Activated CD8-positive, alpha-beta memory T cell treated with anti-CD3 and anti-CD28 coated beads, Interleukin-2, amount 50 U/mL, for 1 hour (primary cell): ENCODE measurements at regions not wholly inside any gene's neighbourhood (a gene's known extent, or its start where the extent isn't known, plus 50 kb on each side); places are given as distances from the start of the nearest gene placed in this dataset.
"Not testable (repeated sequence)": the region's sequence is repeated elsewhere in the genome, so short reads cannot be mapped to it uniquely, and the experiment has no call there.

Experiments used
- DNase-seq: peaks from one replicate; pipeline ENCODE4 v3.0.0-alpha.2; 2020; ENCODE audit errors: extremely low read depth

- DNase-seq = not testable (repeated sequence)
These were observed 65.9 kb upstream of the TNK2 start for GRCh38 chr3:195974281-195974680.

- not testable (repeated sequence) for DNase-seq
These were observed 62.5 kb upstream of the TNK2 start for GRCh38 chr3:195970873-195971272.

DNA sequence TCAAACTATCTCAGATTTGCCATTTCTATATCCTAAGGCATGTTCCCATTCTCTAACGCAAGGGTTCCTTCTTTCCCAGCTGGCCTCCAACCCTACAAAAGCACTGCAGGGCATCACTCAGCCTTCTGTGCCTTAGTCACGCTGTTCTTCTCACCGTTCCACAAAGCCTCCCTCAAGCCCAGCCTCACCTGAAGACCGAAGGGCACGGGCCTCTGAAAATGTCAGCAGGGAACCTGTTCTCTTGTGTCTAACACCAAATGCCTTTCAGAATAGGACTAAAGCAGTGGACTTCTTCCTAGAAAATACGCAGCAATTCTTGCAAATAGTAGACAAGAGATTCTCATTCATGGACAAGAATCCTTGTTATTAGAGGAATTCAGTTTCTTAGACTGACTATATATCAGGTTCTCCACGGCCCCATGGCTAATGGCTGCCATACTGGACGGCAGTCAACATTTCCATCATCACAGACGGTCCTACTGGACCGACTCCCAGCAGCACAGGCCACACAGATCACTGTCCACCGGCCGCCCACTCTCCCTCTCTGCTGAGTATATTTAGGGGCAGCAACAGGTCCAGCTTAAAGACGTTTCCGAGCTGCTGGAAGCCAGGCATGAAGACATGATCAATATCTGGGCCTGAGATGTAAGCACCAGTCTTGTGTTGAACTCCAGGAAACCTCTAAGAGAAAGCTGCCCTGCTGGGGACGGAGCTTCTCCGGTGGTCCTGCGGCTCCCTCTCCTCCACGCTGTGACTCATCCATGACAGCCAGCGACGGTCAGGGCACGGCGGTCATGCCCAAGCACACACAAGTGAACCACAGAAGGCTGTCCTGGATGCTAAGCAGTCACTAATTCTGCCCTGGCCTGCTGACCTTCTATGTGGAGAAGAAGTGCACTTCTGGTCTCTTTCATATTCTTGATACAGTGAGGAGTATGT lies 61.8 kb upstream of the TNK2 start:
- DNase-seq = not testable (repeated sequence)

DNA sequence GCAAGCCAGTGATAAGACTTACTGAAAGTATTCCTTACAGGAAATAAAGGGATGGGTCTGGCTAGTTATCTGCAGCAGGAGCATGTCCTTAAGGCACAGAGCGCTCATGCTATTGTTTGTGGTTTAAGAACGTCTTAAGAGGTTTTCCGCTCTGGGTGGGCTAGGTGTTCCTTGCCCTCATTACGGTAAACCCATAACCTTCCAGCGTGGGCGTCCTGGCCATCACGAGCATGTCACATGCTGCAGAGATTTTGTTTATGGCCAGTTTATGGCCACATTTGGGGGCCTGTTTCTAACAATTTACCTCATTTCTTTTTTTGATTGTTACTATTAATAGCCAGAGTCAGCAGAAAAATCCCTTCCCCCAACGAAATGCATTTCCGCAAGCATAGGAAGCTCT lies 61.0 kb upstream of the TNK2 start:
- DNase-seq = not testable (repeated sequence)

DNA sequence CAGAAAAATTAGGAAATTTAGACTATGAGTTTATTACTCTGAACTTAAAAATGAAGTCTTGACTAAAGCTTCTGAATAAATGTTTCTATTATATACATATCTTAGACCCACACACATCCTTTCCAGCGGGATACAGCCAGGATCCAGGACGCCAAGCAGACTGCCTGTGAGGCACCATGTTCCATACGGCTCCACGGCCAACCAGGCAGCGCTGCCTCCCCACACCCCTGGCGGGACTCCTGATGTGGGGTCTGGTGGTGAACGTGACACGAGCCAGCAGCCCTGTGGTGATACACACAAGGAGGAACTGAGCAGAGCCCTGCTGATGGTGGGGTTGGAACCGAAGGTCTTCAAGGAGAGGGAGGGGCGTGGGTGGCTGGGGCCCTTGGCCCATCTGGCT lies 59.8 kb upstream of the TNK2 start:
- not testable (repeated sequence) for DNase-seq

GRCh38 chr3:195967387-195967720 lies 59.0 kb upstream of the TNK2 start:
- not testable (repeated sequence) for DNase-seq

- DNase-seq = not testable (repeated sequence)
These were observed 58.4 kb upstream of the TNK2 start for GRCh38 chr3:195966563-195967386.

- not testable (repeated sequence) for DNase-seq
These were observed 56.9 kb upstream of the TNK2 start for GRCh38 chr3:195965217-195965616.

- DNase-seq = not testable (repeated sequence)
These were observed 56.2 kb upstream of the TNK2 start for GRCh38 chr3:195964318-195965107.

GRCh38 chr3:195962222-195962621 lies 53.9 kb upstream of the TNK2 start:
- not testable (repeated sequence) for DNase-seq

GRCh38 chr3:195960971-195961775 lies 52.8 kb upstream of the TNK2 start:
- DNase-seq = not testable (repeated sequence)

GRCh38 chr3:195960164-195960563 lies 51.8 kb upstream of the TNK2 start:
- DNase-seq = not testable (repeated sequence)

DNA sequence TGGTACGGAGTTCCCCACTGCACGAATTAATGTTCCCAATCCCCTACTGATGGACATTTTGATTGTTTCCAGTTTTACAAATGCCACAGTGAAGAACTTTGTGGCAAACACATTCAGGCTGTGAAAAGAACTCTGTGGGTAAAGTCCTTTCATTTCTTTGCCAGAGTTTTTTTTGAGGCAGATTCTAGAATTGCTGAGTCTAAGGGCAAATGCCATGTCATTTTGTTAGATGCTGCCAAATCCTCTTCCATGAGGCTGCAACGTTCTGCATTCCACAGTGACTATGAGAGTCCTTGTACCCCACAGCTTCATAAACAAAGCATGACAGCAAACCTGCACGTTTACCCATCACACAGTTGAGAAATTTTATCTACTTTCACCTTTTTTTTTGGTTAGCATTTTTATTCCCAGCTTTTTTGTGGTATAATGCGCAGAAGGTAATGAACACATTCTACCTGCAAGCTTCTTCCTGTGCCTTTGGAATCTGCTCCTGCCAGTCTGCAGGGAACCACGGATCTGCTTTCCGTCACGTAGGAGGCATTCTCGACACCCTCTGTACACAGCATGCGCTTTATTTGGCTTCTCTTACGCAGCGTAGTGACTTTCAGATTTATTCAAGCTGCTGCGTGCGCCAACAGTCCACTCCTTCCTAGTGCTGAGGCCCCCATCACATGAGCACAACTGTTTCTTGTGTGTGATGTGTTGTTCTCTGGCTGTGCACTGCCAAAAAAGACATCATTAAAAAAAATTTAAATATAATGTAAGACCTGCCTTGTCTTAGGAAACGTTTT lies 51.2 kb upstream of the TNK2 start:
- not testable (repeated sequence) for DNase-seq

DNA sequence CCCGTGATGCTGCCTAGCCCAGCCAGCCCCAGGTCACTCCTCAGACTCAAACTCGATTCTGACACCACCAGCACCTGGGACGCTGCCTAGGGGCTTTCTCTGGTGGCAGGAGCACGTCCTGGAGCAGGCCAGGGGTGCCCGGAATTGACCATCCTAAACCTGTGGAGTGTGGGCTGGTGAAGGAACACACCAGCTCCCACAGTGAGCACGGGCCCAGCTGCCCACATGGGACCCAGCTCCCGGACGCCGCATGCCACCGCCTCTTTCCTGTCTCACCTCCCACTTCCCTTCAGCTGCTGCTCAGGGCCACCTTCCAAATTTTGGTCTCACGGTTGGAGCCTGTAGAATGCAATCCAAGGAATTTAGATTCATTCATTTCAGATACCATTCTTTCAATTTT lies 50.4 kb upstream of the TNK2 start:
- DNase-seq = not testable (repeated sequence)
